DOHH2 (cell line): ENCODE measurements at regions not wholly inside any gene's neighbourhood (a gene's known extent, or its start where the extent isn't known, plus 50 kb on each side); places are given as distances from the start of the nearest gene placed in this dataset.

Experiments
- H3F3A ChIP-seq: fragments of 200-600 bp; sonication (generic), shearing (Covaris generic); 2 replicates; pipeline ENCODE4 v1.6.0; 2016; ENCODE audit warnings: antibody characterized with exemption, mild to moderate bottlenecking; ENCODE audit not compliant: control insufficient read depth, insufficient read depth
- H3K27ac ChIP-seq: fragments of 200-600 bp; sonication (generic); 2 replicates; pipeline ENCODE4 v1.5.1; 2014; ENCODE audit warnings: low read depth, mild to moderate bottlenecking, low read length, moderate library complexity
- H3K27me3 ChIP-seq: fragments of 200-600 bp; sonication (generic); 2 replicates; pipeline ENCODE4 v1.6.1; 2014; ENCODE audit warnings: mild to moderate bottlenecking, low read length, mixed read lengths; ENCODE audit not compliant: control insufficient read depth
- H3K36me3 ChIP-seq: fragments of 200-600 bp; sonication (generic); 2 replicates; pipeline ENCODE4 v1.6.1; 2014; ENCODE audit warnings: mild to moderate bottlenecking, low read length, moderate library complexity, mixed read lengths; ENCODE audit not compliant: control insufficient read depth
- H3K4me1 ChIP-seq: fragments of 200-600 bp; sonication (generic); 2 replicates; pipeline ENCODE4 v1.6.1; 2014; ENCODE audit warnings: mild to moderate bottlenecking, low read length, mixed read lengths; ENCODE audit not compliant: control insufficient read depth
- H3K4me2 ChIP-seq: fragments of 200-600 bp; sonication (generic); 2 replicates; pipeline ENCODE4 v1.6.0; 2014; ENCODE audit warnings: mild to moderate bottlenecking, low read length, moderate library complexity
- H3K4me3 ChIP-seq: fragments of 200-600 bp; sonication (generic); 2 replicates; pipeline ENCODE4 v1.5.1; 2014; ENCODE audit warnings: mild to moderate bottlenecking, low read length, mixed read lengths
- H3K79me2 ChIP-seq: fragments of 200-600 bp; sonication (generic); 2 replicates; pipeline ENCODE4 v1.6.1; 2014; ENCODE audit warnings: mild to moderate bottlenecking, low read length, mixed read lengths; ENCODE audit not compliant: control insufficient read depth
- H3K9me2 ChIP-seq: fragments of 200-600 bp; sonication (generic); replicated peaks from 2 replicates; pipeline ENCODE4 v1.6.1; 2014; ENCODE audit warnings: mild to moderate bottlenecking, low read length, mixed read lengths; ENCODE audit not compliant: control insufficient read depth
- H3K9me3 ChIP-seq: fragments of 200-600 bp; sonication (generic); 2 replicates; pipeline ENCODE4 v1.6.1; 2014; ENCODE audit warnings: antibody characterized with exemption, low read length, mixed read lengths; ENCODE audit not compliant: control insufficient read depth, insufficient read depth
- H4K20me1 ChIP-seq: fragments of 200-600 bp; sonication (generic); 2 replicates; pipeline ENCODE4 v1.6.0; 2014; ENCODE audit warnings: low read depth, mild to moderate bottlenecking, antibody characterized with exemption, low read length, moderate library complexity; ENCODE audit not compliant: control insufficient read depth, insufficient read depth
- CTCF ChIP-seq: fragments of 200-600 bp; sonication (generic); IDR thresholded peaks from one replicate; pipeline ENCODE4 v1.5.1; 2014; ENCODE audit warnings: antibody characterized with exemption, mild to moderate bottlenecking, low read depth, low read length; ENCODE audit not compliant: poor library complexity, severe bottlenecking
- EZH2phosphoT487 ChIP-seq: fragments of 200-600 bp; sonication (generic); IDR thresholded peaks from 2 replicates; pipeline ENCODE4 v1.6.1; 2017; ENCODE audit warnings: borderline replicate concordance, mild to moderate bottlenecking, antibody characterized with exemption, low read length, moderate library complexity, mixed read lengths

GRCh38 chr4:64617800-64618199 lies 208.6 kb upstream of the TECRL start:
- Histone ChIP-seq H4K20me1 (no peaks in the 10 kb centered on the region), H3F3A (no peaks in the 10 kb centered on the region), H3K9me3 (no peaks in the 10 kb centered on the region), H3K4me3 (no peak overlapping the region), H3K36me3 (no peaks in the 10 kb centered on the region), H3K27me3 (no peaks in the 10 kb centered on the region), H3K4me2 (no peak overlapping the region), H3K9me2 (no peaks in the 10 kb centered on the region), H3K27ac (no peak overlapping the region), H3K79me2 (no peaks in the 10 kb centered on the region), H3K4me1 (no peaks in the 10 kb centered on the region)
- TF ChIP-seq EZH2phosphoT487 (no peak), CTCF (no peak)

- H3K4me3 ChIP-seq = no peak overlapping the region
- TF ChIP-seq CTCF = no peak
- no peak overlapping the region for H3K27ac ChIP-seq
- no peaks in the 10 kb centered on the region for H3K9me3 ChIP-seq
- H4K20me1 ChIP-seq = no peaks in the 10 kb centered on the region
- no peaks in the 10 kb centered on the region for H3K36me3 ChIP-seq
- H3K4me1 ChIP-seq = no peaks in the 10 kb centered on the region
- H3K4me2 ChIP-seq = no peak overlapping the region
- H3K9me2 ChIP-seq = no peaks in the 10 kb centered on the region
- no peaks in the 10 kb centered on the region for H3K79me2 ChIP-seq
- no peaks in the 10 kb centered on the region for H3K27me3 ChIP-seq
- no peaks in the 10 kb centered on the region for H3F3A ChIP-seq
Observed at GRCh38 chr4:64614276-64614675, 205.0 kb upstream of the TECRL start.

- H3K4me3 ChIP-seq = no peak overlapping the region
- no peak overlapping the region for H3K27ac ChIP-seq
- TF ChIP-seq EZH2phosphoT487 = no peak
- TF ChIP-seq CTCF = no peak
- no peaks in the 10 kb centered on the region for H3K79me2 ChIP-seq
- no peaks in the 10 kb centered on the region for H3K4me1 ChIP-seq
- H4K20me1 ChIP-seq = no peaks in the 10 kb centered on the region
- no peak overlapping the region for H3K4me2 ChIP-seq
- no peaks in the 10 kb centered on the region for H3K27me3 ChIP-seq
- H3F3A ChIP-seq = no peaks in the 10 kb centered on the region
- no peaks in the 10 kb centered on the region for H3K9me2 ChIP-seq
- no peaks in the 10 kb centered on the region for H3K36me3 ChIP-seq
- H3K9me3 ChIP-seq = no peaks in the 10 kb centered on the region
Observed at GRCh38 chr4:64613046-64613445, 203.8 kb upstream of the TECRL start.

- Histone ChIP-seq H3K4me2 (no peak overlapping the region), H3K36me3 (no peaks in the 10 kb centered on the region), H3K9me2 (no peaks in the 10 kb centered on the region), H3K27me3 (no peaks in the 10 kb centered on the region), H3K9me3 (no peaks in the 10 kb centered on the region), H3K79me2 (no peaks in the 10 kb centered on the region), H3K4me3 (no peak overlapping the region), H3K27ac (no peak overlapping the region), H4K20me1 (no peaks in the 10 kb centered on the region), H3K4me1 (no peaks in the 10 kb centered on the region), H3F3A (no peaks in the 10 kb centered on the region)
- TF ChIP-seq EZH2phosphoT487 (no peak), CTCF (no peak)
Observed at GRCh38 chr4:64598066-64598465, 188.8 kb upstream of the TECRL start.
